Liver (tissue), 8 donors: ENCODE measurements at regions not wholly inside any gene's neighbourhood (a gene's known extent, or its start where the extent isn't known, plus 50 kb on each side); places are given as distances from the start of the nearest gene placed in this dataset.

Source experiments
- DNase-seq: peaks from one replicate; pipeline ENCODE4 v3.0.0-alpha.2; 2017; ENCODE audit warnings: low spot score
- H3K27ac ChIP-seq, 2 donors: one replicate each; pipeline ENCODE4 v1.7.0; 2013; ENCODE audit warnings: inconsistent platforms in 2 of 2, low read length in 2 of 2, control low read depth in 1 of 2, low read depth in 1 of 2, mild to moderate bottlenecking in 1 of 2
- H3K27me3 ChIP-seq, 4 donors: one replicate each; pipeline versions ENCODE4 v1.6.1 to v1.7.0; 2013; ENCODE audit warnings: low read length in 3 of 4, inconsistent platforms in 1 of 4, mild to moderate bottlenecking in 1 of 4, moderate library complexity in 1 of 4; ENCODE audit not compliant: control insufficient read depth in 4 of 4, insufficient read depth in 4 of 4
- H3K36me3 ChIP-seq, 4 donors: one replicate each; pipeline versions ENCODE4 v1.6.1 to v1.7.0; 2013; ENCODE audit warnings: low read length in 3 of 4, mild to moderate bottlenecking in 3 of 4, low read depth in 1 of 4, moderate library complexity in 1 of 4; ENCODE audit not compliant: control insufficient read depth in 4 of 4, insufficient read depth in 3 of 4
- H3K4me1 ChIP-seq, 4 donors: one replicate each; pipeline versions ENCODE4 v1.6.1 to v1.7.0; 2013; ENCODE audit warnings: low read length in 3 of 4, mild to moderate bottlenecking in 3 of 4, moderate library complexity in 1 of 4; ENCODE audit not compliant: control insufficient read depth in 4 of 4, insufficient read depth in 4 of 4
- H3K4me3 ChIP-seq, 3 donors: one replicate each; pipeline versions ENCODE4 v1.6.1 to v1.7.0; 2013; ENCODE audit warnings: low read length in 3 of 3, control low read depth in 1 of 3, low read depth in 1 of 3, mild to moderate bottlenecking in 1 of 3
- H3K9ac ChIP-seq, 2 donors: one replicate each; pipeline ENCODE4 v1.7.0; 2013; ENCODE audit warnings: low read length in 2 of 2, mild to moderate bottlenecking in 2 of 2, moderate library complexity in 2 of 2, control low read depth in 1 of 2, low read depth in 1 of 2
- H3K9me3 ChIP-seq, 4 donors: one replicate each; pipeline versions ENCODE4 v1.6.1 to v1.7.0; 2013; ENCODE audit warnings: low read length in 3 of 4; ENCODE audit not compliant: control insufficient read depth in 4 of 4
- EGR1 ChIP-seq, 2 donors: IDR thresholded peaks; 2 replicates each; pipeline ENCODE4 v1.6.1; 2016 to 2018; ENCODE audit warnings: antibody characterized with exemption in 2 of 2, low read depth in 2 of 2
- FOXA1 ChIP-seq: IDR thresholded peaks from 2 replicates; pipeline ENCODE4 v1.6.1; 2016; ENCODE audit warnings: antibody characterized with exemption
- FOXA2 ChIP-seq: IDR thresholded peaks from 2 replicates; pipeline ENCODE4 v1.6.1; 2016; ENCODE audit warnings: antibody characterized with exemption
- GABPA ChIP-seq, 2 donors: IDR thresholded peaks in 1 of 2; conservative IDR thresholded peaks in 1 of 2; 2 replicates each; pipeline ENCODE4 v1.6.1; 2016; ENCODE audit warnings: antibody characterized with exemption in 2 of 2, mild to moderate bottlenecking in 1 of 2, moderate library complexity in 1 of 2
- HNF4A ChIP-seq, 2 donors: conservative IDR thresholded peaks; 2 replicates each; pipeline ENCODE4 v1.6.1; 2016; ENCODE audit warnings: antibody characterized with exemption in 2 of 2, mild to moderate bottlenecking in 2 of 2
- HNF4G ChIP-seq: IDR thresholded peaks from 2 replicates; pipeline ENCODE4 v1.6.1; 2016; ENCODE audit warnings: antibody characterized with exemption
- JUND ChIP-seq, 2 donors: IDR thresholded peaks; 2 replicates each; pipeline ENCODE4 v1.6.1; 2016; ENCODE audit warnings: antibody characterized with exemption in 2 of 2
- RAD21 ChIP-seq, 2 donors: IDR thresholded peaks; 2 replicates each; pipeline ENCODE4 v1.6.1; 2016; ENCODE audit warnings: antibody characterized with exemption in 2 of 2, mild to moderate bottlenecking in 2 of 2
- RXRA ChIP-seq, 2 donors: IDR thresholded peaks; 2 replicates each; pipeline ENCODE4 v1.6.1; 2017 to 2018; ENCODE audit warnings: antibody characterized with exemption in 2 of 2, mild to moderate bottlenecking in 1 of 2
- TAF1 ChIP-seq: conservative IDR thresholded peaks from 2 replicates; pipeline ENCODE4 v1.6.1; 2016; ENCODE audit warnings: antibody characterized with exemption, mild to moderate bottlenecking
- YY1 ChIP-seq: IDR thresholded peaks from 2 replicates; pipeline ENCODE4 v1.6.1; 2016; ENCODE audit warnings: antibody characterized with exemption, mild to moderate bottlenecking
- WGBS: extraction: QIAGEN DNeasy Blood & Tissue Kit; methylation state at CpG from one replicate; pipeline ENCODE4 v1.1.7; 2013; 5-methylcytosine and 5-hydroxymethylcytosine counted together
- TF ChIP-seq, protein P1 (sequence below): IDR thresholded peaks from 2 replicates; pipeline ENCODE4 v1.6.1; 2016; ENCODE audit warnings: antibody characterized with exemption
- TF ChIP-seq, protein P2 (sequence below): IDR thresholded peaks from 2 replicates; pipeline ENCODE4 v1.6.1; 2016; ENCODE audit warnings: antibody characterized with exemption
- TF ChIP-seq, protein P3 (sequence below): IDR thresholded peaks from 2 replicates; pipeline ENCODE4 v1.6.1; 2016; ENCODE audit warnings: antibody characterized with exemption, mild to moderate bottlenecking
- TF ChIP-seq, protein P4 (sequence below): IDR thresholded peaks from 2 replicates; pipeline ENCODE4 v1.6.1; 2016; ENCODE audit warnings: antibody characterized with exemption
- TF ChIP-seq, protein P5 (sequence below): fragments of 150-350 bp; IDR thresholded peaks from 2 replicates; pipeline ENCODE4 v1.5.1; 2017; ENCODE audit warnings: improper control_type of control experiment, low read depth, low read length; ENCODE audit not compliant: missing input control
- donor health status: healthy.
- donor health status: healthy.
- donor health status: healthy.
- donor health status: healthy.
- donor health status: healthy.

DNA sequence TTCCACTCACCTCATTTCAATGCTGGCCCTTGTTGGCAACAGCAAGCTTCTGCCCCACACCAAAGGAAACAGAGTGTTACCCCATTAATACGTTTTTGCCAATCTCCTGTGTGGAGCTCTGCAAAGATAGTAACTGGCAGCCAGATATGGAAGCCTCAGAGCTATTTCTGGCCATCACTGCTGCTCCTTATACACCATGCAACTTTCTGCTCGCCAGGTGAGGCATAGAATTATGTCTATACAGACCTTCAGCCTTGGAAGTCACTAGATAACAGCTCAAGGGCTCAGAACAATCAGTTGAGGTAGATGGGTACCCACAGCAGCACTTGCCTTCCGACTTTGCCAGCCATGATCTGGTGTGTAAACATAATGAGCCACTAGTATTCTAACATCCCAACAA, 214.8 kb upstream of the ALG10B start:
- no peak for TF ChIP-seq YY1
- TF ChIP-seq, protein P1, sequence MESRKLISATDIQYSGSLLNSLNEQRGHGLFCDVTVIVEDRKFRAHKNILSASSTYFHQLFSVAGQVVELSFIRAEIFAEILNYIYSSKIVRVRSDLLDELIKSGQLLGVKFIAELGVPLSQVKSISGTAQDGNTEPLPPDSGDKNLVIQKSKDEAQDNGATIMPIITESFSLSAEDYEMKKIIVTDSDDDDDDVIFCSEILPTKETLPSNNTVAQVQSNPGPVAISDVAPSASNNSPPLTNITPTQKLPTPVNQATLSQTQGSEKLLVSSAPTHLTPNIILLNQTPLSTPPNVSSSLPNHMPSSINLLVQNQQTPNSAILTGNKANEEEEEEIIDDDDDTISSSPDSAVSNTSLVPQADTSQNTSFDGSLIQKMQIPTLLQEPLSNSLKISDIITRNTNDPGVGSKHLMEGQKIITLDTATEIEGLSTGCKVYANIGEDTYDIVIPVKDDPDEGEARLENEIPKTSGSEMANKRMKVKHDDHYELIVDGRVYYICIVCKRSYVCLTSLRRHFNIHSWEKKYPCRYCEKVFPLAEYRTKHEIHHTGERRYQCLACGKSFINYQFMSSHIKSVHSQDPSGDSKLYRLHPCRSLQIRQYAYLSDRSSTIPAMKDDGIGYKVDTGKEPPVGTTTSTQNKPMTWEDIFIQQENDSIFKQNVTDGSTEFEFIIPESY, result no peak
- no peak for TF ChIP-seq JUND (IDR thresholded peaks at IDR 0.05)
- TF ChIP-seq, protein P2, sequence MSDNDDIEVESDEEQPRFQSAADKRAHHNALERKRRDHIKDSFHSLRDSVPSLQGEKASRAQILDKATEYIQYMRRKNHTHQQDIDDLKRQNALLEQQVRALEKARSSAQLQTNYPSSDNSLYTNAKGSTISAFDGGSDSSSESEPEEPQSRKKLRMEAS, result no peak
- TF ChIP-seq GABPA (IDR thresholded peaks at IDR 0.05 in 1 of 2, conservative IDR thresholded peaks at IDR 0.05 in 1 of 2), result no peak
- no peak for TF ChIP-seq TAF1
- TF ChIP-seq, protein P3, sequence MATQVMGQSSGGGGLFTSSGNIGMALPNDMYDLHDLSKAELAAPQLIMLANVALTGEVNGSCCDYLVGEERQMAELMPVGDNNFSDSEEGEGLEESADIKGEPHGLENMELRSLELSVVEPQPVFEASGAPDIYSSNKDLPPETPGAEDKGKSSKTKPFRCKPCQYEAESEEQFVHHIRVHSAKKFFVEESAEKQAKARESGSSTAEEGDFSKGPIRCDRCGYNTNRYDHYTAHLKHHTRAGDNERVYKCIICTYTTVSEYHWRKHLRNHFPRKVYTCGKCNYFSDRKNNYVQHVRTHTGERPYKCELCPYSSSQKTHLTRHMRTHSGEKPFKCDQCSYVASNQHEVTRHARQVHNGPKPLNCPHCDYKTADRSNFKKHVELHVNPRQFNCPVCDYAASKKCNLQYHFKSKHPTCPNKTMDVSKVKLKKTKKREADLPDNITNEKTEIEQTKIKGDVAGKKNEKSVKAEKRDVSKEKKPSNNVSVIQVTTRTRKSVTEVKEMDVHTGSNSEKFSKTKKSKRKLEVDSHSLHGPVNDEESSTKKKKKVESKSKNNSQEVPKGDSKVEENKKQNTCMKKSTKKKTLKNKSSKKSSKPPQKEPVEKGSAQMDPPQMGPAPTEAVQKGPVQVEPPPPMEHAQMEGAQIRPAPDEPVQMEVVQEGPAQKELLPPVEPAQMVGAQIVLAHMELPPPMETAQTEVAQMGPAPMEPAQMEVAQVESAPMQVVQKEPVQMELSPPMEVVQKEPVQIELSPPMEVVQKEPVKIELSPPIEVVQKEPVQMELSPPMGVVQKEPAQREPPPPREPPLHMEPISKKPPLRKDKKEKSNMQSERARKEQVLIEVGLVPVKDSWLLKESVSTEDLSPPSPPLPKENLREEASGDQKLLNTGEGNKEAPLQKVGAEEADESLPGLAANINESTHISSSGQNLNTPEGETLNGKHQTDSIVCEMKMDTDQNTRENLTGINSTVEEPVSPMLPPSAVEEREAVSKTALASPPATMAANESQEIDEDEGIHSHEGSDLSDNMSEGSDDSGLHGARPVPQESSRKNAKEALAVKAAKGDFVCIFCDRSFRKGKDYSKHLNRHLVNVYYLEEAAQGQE, result no peak
- no peak for TF ChIP-seq EGR1 (IDR thresholded peaks at IDR 0.05; ENCODE audit: low read depth in 2 of 2)
- TF ChIP-seq HNF4A (conservative IDR thresholded peaks at IDR 0.05), result no peak
- TF ChIP-seq, protein P4, sequence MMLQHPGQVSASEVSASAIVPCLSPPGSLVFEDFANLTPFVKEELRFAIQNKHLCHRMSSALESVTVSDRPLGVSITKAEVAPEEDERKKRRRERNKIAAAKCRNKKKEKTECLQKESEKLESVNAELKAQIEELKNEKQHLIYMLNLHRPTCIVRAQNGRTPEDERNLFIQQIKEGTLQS, result no peak
- no peak for TF ChIP-seq HNF4G
- no peak overlapping the region for H3K9ac ChIP-seq
- WGBS, result 16% methylated on average over 3 of the region's 3 CpGs
- H3K9me3 ChIP-seq, result peaks cover 0 to 2% (median 0%) of the 10 kb centered on the region in 4 donors
- no peaks in the 10 kb centered on the region for H3K36me3 ChIP-seq
- H3K27me3 ChIP-seq, result no peaks in the 10 kb centered on the region
- no peak for DNase-seq
- no peak overlapping the region for H3K27ac ChIP-seq
- H3K4me3 ChIP-seq, result no peak overlapping the region
- H3K4me1 ChIP-seq, result no peaks in the 10 kb centered on the region

DNA sequence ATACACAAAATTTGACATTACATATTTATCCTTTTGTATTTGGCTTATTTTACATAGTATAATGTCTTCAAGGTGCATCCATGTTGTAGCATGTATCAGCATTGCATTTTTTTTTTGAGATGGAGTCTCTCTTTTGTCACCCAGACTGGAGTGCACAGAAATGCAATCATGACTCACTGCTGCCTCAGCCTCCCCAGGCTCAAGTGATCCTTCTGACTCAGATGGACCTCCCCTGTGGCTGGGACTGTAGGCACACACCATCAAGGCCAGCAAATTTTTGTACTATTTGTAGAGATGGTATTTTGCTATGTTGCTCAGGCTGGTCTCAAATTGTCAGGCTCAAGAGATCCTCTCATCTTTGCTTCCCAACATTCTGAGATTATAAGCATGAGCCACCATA, 214.4 kb upstream of the ALG10B start:
- H3K36me3 ChIP-seq, result no peaks in the 10 kb centered on the region
- H3K9ac ChIP-seq, result no peak overlapping the region
- TF ChIP-seq, protein P2, result no peak
- TF ChIP-seq YY1 (no peak), EGR1 (IDR thresholded peaks at IDR 0.05; ENCODE audit: low read depth in 2 of 2) (no peak), JUND (IDR thresholded peaks at IDR 0.05) (no peak), HNF4A (conservative IDR thresholded peaks at IDR 0.05) (no peak), RAD21 (IDR thresholded peaks at IDR 0.05) (no peak), RXRA (IDR thresholded peaks at IDR 0.05) (no peak), FOXA2 (no peak), FOXA1 (no peak)
- TF ChIP-seq, protein P5, sequence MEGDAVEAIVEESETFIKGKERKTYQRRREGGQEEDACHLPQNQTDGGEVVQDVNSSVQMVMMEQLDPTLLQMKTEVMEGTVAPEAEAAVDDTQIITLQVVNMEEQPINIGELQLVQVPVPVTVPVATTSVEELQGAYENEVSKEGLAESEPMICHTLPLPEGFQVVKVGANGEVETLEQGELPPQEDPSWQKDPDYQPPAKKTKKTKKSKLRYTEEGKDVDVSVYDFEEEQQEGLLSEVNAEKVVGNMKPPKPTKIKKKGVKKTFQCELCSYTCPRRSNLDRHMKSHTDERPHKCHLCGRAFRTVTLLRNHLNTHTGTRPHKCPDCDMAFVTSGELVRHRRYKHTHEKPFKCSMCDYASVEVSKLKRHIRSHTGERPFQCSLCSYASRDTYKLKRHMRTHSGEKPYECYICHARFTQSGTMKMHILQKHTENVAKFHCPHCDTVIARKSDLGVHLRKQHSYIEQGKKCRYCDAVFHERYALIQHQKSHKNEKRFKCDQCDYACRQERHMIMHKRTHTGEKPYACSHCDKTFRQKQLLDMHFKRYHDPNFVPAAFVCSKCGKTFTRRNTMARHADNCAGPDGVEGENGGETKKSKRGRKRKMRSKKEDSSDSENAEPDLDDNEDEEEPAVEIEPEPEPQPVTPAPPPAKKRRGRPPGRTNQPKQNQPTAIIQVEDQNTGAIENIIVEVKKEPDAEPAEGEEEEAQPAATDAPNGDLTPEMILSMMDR, result no peak
- TF ChIP-seq, protein P3, result no peak
- TF ChIP-seq, protein P1, result no peak
- TF ChIP-seq, protein P4, result no peak
- DNase-seq, result no peak
- no peak overlapping the region for H3K4me3 ChIP-seq
- no peaks in the 10 kb centered on the region for H3K27me3 ChIP-seq
- H3K9me3 ChIP-seq, result peaks cover 0 to 2% (median 0%) of the 10 kb centered on the region in 4 donors
- no peak overlapping the region for H3K27ac ChIP-seq
- no peaks in the 10 kb centered on the region for H3K4me1 ChIP-seq
